Endometrial microvascular endothelial cells (primary cell): ENCODE measurements at regions not wholly inside any gene's neighbourhood (a gene's known extent, or its start where the extent isn't known, plus 50 kb on each side); places are given as distances from the start of the nearest gene placed in this dataset.

Source experiments
- in situ Hi-C: cut with HindIII; loops from 2 replicates; pipeline ENCODE4 v1.10.0; 2017; ENCODE audit warnings: low sequenced_read_pairs, low pct_unique_long_range_greater_than_20kb; ENCODE audit errors: inconsistent ontology term

DNA sequence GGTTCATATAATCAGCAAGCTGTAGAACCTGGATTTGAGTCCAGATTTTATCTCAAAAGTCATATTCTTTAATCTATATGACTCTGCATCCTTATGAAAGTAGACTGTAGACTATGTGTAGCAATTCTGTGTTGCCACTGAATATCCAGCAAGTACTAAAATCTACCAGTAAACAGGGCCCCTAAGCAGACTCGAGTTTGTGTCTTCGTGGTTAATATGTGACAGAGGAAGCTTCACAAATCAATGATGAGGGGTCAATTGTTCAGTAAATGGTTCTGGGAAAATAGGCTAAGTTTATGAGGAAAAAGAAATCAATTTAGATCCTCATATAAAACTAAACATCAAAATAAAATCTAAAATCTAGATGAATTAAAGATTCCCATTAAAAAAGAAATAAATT, 648.5 kb upstream of the KIRREL3 start:
- in situ Hi-C loops = no loop called here

DNA sequence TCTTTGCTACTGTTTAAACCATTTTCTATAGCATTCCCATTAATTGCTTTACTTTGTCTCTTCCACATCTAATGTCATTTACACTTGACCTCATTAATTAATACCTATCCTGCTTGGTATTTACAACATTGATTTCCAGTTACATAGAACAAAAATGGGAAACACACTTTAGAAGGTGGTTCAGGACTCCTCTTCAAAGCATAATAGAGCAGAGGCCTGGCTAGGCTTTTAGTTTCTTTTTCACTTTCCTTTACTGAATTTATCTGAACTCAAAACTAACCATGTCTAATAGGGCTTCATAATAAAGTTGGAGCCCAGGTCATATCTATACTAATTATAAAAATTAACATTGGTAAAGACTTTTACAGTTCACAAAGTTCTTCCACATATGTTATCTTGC, 648.0 kb upstream of the KIRREL3 start:
- in situ Hi-C loops = no loop called here

DNA sequence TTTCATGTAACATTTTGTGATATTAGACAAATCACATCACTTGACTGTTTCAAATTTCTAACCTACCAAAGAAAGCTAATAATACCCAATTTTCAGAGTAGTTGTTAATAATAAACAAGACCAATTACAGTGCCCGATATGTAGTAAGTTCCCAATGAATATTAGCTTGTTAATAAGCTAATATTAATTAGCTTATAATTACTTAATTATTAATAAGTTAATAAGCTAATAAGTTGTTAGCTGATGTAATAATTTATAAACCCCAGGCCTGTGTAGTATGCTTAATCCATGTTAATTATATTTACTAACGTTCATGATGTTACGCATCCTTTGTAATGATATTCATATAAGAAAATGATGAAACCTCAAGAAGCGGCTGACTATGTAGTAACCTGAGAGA, 643.8 kb upstream of the KIRREL3 start:
- in situ Hi-C loops = no loop called here

DNA sequence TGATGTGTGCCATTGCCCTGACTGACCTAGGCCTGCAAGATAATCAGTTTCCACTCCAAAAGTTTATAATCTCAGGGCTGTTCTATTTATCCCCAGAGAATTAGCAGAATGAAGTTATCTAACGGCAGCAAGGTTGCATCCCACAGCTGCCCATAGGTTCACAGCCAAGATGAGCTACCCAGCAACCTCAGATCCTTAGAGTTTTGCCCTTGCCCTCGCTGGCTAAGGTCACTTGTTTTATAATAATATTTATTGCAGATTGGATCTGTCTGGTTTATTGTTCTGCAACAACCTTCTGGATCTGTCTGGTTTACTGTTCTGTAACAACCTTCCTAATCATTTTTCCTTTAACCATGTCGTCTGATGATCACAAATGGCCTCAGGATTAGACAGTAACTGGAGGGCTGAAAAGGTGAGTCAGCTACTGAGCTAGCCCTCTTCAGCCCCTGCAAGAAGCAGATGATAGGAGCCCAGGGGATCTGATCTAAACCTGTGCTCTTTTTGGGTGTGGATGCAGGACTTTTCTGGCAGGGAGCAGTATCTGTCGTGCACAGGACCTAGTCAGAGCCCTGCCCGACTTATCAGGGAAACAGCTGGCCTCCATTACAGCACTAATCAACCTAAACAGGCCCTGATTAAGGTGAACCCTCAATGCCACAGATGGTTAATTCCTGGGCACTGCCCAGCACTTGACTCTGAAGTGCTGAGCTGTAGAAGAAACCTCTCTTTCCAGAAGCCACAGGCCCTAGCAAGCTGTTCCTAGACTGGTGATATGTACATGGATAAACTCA, 642.9 kb upstream of the KIRREL3 start:
- in situ Hi-C loops = no loop called here

DNA sequence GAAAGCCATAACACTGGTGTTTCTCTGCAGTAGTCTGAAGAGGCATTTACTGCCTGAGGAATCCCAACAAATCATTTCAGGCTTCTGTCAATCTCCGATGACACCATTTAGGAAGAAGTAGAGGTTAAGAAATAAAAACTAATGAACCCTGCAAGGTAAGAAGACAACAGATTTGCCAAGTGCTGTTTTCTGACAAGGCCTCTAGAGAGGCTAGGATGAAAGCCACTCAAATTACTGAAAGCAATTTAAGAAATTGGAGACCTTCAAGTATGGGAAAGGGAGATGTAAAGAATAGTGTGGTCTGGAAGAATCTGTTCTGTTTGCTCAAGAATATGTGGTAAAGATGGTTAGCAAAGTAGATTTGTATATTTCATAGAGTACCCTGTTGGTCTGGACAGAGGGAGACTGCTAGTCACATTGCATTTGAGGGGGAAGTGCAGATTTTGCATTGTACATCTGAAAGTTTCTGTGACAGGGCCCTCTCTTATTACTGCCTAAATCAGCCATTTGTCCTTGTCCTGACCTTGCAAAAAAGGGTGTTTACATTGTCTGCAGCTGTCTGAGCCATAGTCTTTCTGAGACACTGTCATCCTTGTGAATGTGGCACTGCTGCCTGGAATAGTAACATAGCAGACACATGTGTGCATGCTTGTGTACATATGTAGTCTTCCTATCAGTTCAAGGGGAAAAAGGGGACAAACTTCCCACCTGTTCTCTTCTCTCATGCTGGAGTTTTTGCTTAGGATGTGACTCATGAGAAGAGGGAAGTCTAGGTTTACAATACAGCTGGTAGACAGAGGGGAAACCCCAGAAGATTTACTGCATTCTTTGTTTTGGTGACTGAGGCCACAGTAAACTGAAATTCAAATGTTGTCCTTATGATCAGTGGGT, 640.2 kb upstream of the KIRREL3 start:
- in situ Hi-C loops = no loop called here

DNA sequence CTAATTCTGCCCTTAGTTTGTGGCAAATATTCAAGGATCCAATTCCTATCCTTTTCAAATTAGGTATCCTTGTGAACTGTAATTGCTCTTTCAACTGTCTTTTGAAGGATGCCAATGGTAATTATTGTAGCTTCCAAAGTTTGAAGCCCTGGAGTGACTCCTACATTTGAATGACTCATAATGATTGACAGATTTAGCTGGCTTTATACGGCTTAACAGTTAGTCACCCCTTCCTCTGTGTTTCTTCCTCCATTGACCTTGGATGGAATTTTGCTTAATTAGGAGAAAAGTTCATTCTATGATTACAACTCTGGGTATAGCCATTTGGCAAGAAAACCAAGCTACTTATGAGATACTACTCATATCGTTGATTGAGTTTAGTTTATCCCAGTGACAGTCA, 639.3 kb upstream of the KIRREL3 start:
- in situ Hi-C loops = no loop called here

DNA sequence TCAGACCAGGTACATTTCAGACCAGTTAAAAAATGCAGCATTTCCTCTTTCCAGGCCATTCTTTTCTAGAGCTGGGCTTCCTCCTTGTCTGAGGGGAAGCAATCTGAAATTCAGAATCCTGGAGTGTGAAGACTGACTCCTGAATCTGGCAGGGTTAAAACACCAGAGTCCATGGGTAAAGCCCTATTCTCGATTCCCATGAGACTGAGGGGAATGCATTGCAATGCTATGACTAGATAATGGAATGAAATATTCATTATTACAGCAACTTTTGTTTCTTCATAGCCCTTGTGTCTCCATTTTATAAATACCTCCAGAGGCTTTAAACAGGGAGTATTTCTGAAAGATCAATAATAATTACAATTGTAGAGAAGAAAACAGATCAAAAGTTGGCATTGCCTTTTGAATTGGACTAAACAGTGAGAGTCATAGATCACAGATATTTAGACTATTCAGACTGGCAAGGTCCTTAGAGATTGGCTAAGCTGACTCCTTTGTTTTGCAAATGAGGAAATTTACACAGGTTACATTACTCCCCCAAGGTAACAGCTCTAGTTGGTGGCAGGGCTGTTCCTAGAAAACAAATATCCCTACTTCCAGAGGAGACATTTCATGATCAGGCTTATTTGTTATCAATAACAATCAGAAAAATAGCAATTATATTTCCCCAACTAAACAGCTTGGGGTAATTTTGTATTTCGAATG, 632.6 kb upstream of the KIRREL3 start:
- in situ Hi-C loops = no loop called here

DNA sequence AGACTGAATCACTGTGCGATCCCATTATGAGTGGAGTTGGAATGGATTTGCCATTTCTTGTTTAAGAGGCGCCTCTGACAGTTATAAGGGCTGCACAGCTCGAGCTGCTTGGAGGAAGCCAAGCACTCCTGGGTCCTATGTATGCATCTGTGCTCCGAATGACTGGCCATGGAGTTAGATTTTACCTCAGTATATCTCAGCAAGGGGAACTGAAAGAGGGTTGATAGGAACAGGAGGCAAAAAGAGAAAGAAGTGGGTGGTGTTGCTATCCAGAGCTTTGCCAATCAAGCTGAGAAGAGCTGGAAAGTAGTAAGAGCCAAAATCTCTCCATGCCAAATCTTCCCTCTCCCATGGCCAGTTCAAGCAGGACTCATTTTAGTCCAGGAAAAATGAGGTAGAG, 632.0 kb upstream of the KIRREL3 start:
- in situ Hi-C loops = no loop called here

DNA sequence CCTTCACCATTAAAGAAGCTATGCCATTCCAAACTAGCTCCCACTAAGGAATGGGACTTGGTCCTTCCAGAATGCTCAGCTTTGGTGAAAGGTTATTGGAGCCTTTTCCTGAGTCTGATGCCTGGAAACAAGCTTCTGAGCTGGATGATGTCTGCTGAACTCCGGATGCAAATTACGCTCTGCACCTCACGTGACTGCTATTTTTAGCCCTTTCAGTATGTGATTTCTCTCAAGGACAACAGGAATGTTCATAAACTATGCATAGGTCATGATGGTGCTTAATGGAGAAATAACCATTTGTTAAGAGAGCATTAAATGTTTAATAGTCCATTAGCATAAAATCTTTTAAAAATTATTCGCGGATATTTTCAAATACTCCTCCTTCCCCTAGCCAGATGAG, 631.4 kb upstream of the KIRREL3 start:
- in situ Hi-C loops = no loop called here

DNA sequence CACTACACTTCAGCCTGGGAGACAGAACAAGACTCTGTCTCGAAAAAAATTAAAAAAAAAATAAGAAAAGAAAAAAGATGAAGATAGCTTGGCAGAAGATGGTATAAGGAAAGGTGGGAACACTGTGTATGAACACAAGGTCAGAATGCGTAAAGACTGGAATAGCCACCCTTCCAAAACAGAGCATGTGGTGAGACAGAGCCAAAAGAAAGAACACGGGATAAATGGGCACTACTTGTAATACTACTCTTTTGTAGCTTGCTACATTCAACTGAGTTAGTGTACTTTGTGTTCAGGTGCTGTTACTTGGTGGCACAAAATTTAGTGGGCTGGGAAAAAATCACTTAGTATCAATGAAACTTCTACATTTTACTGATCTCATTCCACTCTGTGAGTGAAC, 628.6 kb upstream of the KIRREL3 start:
- in situ Hi-C loops = no loop called here

DNA sequence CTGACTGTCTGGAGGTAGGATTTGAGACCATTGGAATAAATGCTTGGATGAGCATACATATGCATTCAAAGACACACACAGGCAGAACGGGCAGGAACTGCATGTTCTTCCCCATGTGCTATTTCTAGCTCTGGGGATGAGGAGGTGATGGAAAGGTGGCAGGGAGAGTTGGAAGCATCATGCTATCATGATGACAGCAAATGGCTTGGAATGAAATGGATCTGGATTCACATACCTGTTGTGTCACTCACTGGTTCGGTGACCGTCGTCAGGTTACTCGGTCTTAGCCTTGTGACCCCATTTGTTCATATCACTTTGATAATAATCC, 627.9 kb upstream of the KIRREL3 start:
- in situ Hi-C loops = no loop called here

DNA sequence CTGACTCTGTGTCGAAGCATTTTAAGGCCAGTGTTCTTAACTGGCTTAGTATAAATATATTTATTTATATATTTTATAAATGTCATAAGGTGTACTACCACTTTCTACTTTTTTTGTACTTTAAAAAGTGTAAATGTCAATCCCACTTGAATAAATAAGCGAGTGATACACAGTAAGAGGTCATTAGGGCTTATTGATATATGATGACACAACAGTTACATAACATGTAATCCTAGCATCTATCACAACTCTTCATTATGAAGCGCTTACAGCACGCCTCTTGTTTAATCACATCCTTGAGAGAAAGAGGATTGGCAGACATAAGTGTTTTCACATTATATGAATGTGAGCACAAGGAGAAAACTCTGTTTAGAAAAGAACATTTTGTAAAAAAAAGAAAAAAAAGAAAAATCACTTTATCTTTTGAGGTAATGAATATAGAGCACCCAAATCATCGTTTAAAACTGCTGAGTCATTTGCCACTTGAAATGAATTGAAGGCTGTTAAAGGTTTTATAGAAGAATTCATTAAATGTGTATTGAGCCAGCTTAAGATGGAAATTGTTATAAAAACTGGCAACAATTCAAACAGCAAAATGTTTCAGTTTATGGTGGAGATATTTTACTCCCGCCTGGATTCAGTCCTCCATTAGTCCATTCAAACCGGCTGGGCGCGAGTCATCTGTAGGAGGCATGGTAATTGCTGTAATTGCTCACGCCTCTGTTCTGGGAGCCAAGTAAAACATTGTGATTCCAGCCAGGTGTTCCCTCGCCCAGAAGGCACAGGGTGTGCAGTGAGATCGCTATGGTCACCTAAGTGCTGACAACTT, 627.3 kb upstream of the KIRREL3 start:
- in situ Hi-C loops = no loop called here

DNA sequence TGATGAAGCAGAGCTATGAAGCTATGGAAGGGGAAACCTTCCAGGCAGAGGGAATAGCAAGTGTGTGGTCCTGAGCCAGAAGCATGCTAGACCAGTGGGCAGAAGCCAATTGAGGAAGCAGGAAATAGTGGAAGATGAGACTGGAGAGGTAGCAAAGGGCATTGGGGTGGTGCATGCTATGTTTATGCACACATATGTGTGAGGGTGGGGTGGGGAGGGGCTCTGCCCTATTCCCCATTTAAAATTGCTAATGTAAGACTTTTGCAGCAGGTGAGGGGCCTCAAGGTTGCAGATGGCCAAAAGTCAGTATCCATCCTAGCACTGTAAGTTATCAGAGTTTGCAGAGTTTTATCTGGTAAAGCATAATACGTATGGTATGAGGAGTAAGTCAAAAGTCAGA, 626.6 kb upstream of the KIRREL3 start:
- in situ Hi-C loops = no loop called here

DNA sequence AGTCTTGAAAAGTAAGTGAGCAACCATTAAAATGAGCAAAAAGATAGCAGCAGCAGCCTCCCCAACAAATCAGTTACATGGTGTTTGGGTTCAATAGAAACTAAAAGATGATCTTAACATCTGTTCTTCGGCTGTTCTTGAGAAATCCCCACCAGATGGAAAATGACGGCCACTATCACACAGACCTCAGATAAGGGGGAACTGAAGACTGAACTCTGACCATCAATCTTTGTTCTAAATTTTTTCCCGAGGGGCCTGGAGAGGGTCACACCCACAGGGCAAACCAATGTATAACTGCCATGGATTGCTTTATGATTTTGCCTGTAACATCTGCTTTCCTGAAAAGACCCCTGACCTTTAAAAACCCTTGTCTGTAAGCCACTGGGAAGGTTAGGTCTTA, 624.8 kb upstream of the KIRREL3 start:
- in situ Hi-C loops = no loop called here

DNA sequence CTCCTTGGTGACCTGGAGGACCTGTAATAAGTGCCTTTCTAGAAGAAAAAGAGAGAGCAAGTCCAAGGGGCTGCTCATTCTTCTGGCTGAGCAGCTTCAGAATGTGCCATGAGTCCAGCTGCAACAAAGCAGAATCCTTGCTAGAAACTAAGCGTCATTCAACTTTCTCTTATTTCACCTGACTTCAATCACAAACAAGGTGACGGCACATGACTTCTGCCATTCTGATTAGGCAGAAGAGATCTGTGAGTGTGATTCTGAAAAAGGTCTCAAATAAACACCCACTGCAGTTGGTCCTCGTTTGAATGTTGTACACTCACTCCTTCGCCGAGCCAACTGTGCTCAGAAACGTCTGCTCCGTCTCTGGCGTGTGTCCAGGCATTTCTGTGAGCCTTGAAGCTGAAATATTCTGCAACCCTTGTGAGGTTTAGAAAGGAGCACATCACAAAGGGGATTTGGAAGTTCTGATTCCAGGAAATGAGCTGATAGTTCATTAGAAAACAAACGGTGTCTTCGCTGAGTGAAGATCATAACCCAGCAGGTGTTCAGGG, 623.8 kb upstream of the KIRREL3 start:
- in situ Hi-C loops = no loop called here

DNA sequence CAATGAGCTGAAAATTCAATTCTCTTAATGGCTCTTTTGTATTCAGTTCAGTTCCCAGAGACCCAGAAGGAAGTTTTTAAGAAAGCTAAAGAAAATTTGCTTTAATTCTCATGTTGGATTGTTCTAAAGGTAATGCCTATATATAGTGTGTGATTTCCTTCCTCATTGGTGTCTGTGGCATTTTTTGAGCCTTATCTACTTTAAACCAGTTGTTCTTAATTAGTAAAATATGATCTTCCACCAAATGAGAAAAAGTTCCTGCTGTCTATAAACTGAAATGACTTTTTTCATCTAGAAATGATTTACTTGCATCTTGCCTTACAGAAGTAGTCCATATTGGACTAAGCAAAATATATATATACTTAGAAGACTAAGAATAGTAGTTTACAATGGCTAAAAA, 622.1 kb upstream of the KIRREL3 start:
- in situ Hi-C loops = no loop called here

DNA sequence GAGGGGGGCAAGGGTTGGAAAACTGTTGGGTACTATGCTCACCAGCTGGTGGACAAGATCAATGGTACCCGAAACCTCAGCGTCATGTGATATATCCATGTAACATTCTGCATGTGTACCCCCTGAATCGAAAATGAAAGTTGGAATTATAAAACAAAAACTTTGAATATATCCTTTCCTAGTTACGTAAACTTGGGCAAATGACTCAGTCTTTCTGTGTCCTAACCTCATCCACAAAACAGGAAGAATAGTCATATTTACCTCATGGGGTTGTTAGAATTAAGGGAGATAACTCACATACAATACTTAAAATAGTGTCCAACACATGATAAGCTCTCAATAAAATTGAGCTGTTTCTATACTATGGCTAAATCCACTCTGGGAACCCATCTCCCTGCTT, 620.1 kb upstream of the KIRREL3 start:
- in situ Hi-C loops = no loop called here

DNA sequence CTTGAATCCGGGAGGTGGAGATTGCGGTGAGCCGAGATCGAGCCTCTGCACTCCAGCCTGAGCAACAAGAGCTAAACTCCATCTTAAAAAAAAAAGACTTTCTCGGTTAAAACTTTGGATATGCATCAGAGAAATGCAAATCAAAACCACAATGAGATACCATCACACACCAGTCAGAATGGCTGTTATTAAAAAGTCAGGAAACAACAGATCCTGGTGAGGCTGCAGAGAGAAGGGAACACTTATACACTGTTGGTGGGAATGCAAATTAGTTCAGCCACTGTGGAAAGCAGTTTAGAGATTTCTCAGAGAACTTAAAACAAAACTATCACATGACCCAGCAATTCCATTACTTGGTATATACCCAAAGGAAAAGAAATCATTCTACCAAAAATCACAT, 619.4 kb upstream of the KIRREL3 start:
- in situ Hi-C loops = no loop called here

DNA sequence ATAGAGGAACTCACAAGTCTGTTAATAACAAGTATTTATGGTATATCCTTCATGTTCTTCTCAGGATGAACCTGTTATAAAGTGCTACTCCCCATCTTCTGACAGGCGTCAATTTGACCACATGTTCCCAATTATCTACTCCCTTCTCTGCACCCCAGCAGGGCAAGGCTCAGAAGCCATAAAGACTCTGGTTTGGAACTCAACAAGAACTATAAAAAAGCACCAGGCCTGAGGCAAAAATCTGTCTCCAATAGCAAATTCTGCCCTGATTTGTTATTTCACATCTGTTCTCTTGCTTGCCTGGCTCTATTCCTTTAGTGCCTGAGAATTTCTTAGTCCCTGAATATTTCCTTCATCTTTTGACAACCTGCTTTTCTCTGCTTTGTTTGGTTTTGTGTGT, 618.2 kb upstream of the KIRREL3 start:
- in situ Hi-C loops = no loop called here
